Epithelial cell of esophagus (primary cell): ENCODE measurements at regions not wholly inside any gene's neighbourhood (a gene's known extent, or its start where the extent isn't known, plus 50 kb on each side); places are given as distances from the start of the nearest gene placed in this dataset.

ENCODE experiments used
- DNase-seq: peaks from one replicate; pipeline ENCODE4 v3.0.0; 2010; ENCODE audit warnings: low read depth
- H3K4me3 ChIP-seq: 2 replicates; pipeline ENCODE4 v1.5.1; 2011; ENCODE audit warnings: mild to moderate bottlenecking, low read length, control low read depth
- TF ChIP-seq, protein P1 (sequence below): IDR thresholded peaks from 2 replicates; pipeline ENCODE4 v1.5.1; 2011; ENCODE audit warnings: low read depth, mild to moderate bottlenecking, low read length, control low read depth, inconsistent platforms; ENCODE audit not compliant: insufficient read depth; ENCODE audit errors: missing control alignments

DNA sequence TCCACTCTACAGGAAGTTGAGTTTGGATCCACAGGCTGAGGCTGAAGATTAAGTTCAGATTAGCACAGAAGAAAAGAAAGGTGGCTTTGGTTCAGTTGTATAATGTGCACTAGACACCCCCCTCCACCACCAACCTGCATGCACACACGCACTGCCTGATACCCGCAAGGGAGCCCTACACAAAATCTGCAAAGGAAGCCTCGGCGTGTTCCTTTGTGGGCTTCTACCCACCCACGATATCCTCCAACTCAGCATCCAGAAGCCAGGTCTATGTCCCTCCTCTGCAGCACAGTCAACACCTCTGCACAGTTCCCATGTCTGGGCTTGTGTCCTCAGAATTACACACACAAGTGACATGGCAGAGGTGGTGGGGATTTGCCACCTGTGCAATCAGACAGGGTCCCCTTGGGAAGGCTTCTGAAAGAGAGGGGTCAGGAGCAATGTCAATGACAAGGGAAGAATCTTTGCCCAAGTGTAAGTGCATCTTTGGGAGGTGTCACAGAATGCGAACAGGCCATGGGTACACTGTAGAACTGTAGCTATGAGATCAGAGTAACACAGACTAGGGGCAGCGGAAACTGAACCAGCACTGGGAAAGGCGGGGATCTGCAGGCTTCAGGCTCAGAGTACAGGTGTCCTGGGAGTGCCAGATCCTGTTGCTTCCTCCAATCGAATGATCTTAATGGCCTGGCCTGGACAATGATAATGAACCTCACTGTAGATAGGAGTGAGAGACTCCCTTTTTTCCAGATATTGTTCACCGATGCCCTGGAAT, 148.6 kb upstream of the ETV3 start:
- DNase-seq, result no peak
- TF ChIP-seq, protein P1, sequence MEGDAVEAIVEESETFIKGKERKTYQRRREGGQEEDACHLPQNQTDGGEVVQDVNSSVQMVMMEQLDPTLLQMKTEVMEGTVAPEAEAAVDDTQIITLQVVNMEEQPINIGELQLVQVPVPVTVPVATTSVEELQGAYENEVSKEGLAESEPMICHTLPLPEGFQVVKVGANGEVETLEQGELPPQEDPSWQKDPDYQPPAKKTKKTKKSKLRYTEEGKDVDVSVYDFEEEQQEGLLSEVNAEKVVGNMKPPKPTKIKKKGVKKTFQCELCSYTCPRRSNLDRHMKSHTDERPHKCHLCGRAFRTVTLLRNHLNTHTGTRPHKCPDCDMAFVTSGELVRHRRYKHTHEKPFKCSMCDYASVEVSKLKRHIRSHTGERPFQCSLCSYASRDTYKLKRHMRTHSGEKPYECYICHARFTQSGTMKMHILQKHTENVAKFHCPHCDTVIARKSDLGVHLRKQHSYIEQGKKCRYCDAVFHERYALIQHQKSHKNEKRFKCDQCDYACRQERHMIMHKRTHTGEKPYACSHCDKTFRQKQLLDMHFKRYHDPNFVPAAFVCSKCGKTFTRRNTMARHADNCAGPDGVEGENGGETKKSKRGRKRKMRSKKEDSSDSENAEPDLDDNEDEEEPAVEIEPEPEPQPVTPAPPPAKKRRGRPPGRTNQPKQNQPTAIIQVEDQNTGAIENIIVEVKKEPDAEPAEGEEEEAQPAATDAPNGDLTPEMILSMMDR, result no peak
- H3K4me3 ChIP-seq, result no peak overlapping the region

DNA sequence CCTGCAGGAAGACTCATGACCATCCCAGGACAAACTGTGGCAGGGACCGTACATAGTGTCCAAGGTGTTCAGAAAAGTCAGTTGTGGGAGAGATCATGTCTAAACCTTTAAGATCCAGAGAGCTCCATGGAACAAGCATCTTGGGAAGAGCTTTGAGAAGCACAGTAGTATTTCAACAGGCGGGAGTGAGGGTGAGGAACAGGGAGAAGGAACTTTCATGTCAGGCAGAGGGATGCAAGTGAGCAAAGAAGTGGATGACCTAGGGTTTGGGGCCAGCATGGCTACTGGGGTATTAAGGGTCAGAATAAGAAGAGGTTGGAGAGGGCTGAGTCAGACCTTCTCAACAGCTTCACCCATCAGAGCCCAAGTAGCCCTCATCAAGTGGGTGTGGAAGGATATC, 147.9 kb upstream of the ETV3 start:
- DNase-seq, result no peak
- H3K4me3 ChIP-seq, result no peak overlapping the region
- TF ChIP-seq, protein P1, result no peak

DNA sequence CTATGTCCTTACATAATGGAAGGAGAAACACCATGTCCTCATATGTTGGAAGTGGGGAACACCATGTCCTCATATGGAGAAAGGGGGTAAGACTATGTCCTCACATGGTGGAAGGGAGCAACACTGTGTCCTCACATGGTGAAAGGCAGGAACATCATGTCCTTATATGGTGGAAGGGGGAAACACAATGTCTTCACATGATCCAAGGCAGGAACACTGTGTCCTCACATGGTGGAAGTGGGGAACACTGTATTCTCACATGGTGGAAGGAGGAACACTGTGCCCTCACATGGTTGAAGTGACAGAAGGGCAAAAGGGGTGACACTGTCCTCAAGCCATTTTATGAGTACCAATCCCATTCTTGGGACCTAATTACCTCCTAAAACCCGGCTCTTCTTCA, 146.3 kb upstream of the ETV3 start:
- no peak for DNase-seq
- H3K4me3 ChIP-seq, result no peak overlapping the region
- TF ChIP-seq, protein P1, result no peak

DNA sequence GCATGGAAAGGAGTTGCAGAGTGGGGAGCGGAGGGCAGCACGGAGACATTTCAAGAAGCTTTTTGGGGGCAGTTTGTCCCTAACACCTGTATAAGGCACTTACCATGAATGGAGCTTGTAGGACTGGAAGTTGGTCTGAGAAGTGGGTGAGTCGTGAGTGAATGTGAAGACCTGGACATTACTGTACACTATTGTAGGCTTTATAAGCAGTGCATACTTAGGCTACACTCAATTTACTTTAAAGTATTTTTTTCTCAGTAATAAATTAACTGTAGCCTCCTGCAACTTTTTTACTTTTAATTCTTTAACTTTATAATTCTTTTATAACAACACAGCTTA, 141.6 kb upstream of the ETV3 start:
- no peak for DNase-seq

DNA sequence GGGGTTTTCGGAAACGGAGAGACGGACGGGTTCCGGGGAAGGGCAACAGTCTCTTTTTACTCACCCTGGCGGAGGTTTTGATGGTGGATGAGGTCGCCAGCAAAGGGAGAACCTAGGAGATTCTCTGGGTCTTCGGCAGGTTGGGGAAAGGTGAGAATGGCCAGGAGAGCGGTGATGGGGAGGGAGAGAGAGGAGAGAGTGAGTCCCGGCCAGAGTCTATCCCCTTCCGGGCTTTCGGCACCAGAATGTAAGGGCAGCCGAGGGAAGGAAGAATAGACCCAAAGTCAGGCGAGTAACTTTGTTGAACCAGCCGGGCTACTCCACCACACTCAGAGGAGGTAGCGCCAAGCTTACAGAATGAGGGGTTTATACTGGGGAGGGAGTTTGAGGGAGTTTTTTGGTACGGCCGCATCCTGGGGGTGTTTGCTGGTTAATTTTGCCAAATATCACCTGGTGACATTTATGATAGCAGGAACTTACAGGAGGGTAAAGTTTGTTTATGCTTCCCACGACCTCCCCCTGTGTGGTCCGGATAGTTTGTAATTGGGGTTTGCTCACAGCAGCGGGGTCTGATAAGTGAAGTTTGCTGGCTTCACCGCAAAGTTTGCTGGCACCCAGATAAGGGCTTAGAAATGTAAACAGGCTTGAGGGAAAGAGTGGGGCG, 141.1 kb upstream of the ETV3 start:
- TF ChIP-seq, protein P1, result no peak
- DNase-seq, result no peak
- H3K4me3 ChIP-seq, result no peak overlapping the region

More for the DNA sequence above, 141.6 kb upstream of the ETV3 start:
- H3K4me3 ChIP-seq, result no peak overlapping the region
- TF ChIP-seq, protein P1, result no peak

DNA sequence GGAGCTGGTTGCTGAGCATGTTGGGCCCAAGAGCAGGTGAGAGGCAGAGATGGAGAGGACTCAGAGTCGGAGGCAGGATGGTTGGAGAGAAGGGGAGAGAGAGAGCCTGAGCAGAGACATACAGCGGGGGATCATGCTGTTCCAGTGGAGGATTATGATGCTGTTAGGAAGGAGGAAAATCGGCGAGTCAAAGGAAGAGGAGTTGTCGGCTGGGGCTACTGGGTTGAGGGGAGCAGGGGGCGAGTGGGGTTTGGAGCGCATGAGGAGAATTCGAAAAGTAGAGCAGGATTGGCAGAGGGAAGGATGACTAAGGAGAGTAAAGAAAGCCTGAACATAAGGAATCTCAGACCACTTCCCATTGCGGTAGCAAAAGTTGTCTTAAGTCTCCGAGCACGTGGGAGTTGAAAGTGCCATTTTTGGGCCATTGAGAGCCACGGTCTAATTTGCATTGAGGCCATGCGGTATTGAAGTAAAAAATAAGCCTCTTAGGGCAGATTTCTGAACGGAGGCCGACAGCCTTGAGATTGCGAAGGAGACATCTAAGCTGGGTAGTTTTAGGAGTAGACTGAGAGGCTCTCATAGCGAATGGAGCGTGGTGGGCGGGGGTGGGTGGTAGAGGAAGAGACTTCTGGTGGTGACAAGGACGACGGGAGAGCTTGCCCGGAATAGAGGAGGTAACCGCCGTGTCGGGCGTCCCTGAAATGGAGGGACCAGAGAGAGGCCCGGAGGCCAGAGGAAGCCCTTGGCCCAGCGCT, 140.4 kb upstream of the ETV3 start:
- TF ChIP-seq, protein P1, result no peak
- no peak for DNase-seq
- H3K4me3 ChIP-seq, result no peak overlapping the region
